Lower leg skin (tissue), 3 donors: ENCODE measurements at regions not wholly inside any gene's neighbourhood (a gene's known extent, or its start where the extent isn't known, plus 50 kb on each side); places are given as distances from the start of the nearest gene placed in this dataset.

Source experiments
- CTCF ChIP-seq, 3 donors: fragments of 450-650 bp; IDR thresholded peaks; one replicate each; pipeline ENCODE4 v1.5.1; 2016; ENCODE audit warnings: antibody characterized with exemption in 3 of 3, mild to moderate bottlenecking in 3 of 3, moderate library complexity in 2 of 3
- POLR2A ChIP-seq, 2 donors: fragments of 450-650 bp; IDR thresholded peaks; one replicate each; pipeline ENCODE4 v1.6.1; 2016 to 2017; ENCODE audit warnings: antibody characterized with exemption in 2 of 2, mild to moderate bottlenecking in 1 of 2, moderate library complexity in 1 of 2

DNA sequence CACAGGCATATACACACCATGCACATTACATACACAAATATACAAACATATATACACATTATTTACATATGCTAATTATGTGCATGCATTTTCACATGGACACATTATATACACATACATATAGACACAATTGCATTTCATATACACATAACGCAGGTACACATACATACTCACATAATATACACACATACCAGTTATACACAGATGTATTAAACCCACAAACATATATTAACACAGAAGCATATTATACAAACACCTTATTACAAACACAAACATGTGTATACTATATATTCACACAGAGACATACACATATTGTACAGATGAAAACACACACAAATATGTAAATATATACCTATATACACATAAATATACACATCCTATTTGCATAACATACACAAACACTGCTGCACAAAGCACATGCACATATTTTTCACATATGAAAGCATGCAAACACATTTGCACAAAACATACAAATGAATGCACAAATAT, 140.2 kb downstream of the VEGFA start:
- TF ChIP-seq CTCF (IDR thresholded peaks at IDR 0.05) (no peak), POLR2A (IDR thresholded peaks at IDR 0.05) (no peak)
